ENCODE measurements at regions not wholly inside any gene's neighbourhood (a gene's known extent, or its start where the extent isn't known, plus 50 kb on each side); places are given as distances from the start of the nearest gene placed in this dataset.
"Not testable (repeated sequence)": the region's sequence is repeated elsewhere in the genome, so short reads cannot be mapped to it uniquely, and the experiment has no call there.

- H3K9ac ChIP-seq (ENCODE audit: control insufficient read depth, extremely low read depth, insufficient read depth, low read length): no peak overlapping the region
- dilution Hi-C loops (cut with MboI; ENCODE audit: extremely low pct_ligation_motif_present, low sequenced_read_pairs): no loop called here
- H4K20me1 ChIP-seq (ENCODE audit: control insufficient read depth, extremely low read depth, insufficient read depth, low read length): no peaks in the 10 kb centered on the region
- no peaks in the 10 kb centered on the region for H3K79me2 ChIP-seq (ENCODE audit: control insufficient read depth, insufficient read depth, low read length)
- H3K4me2 ChIP-seq (ENCODE audit: control insufficient read depth, extremely low read depth, insufficient read depth, low read depth, low read length): no peak overlapping the region
- no peak overlapping the region for H3K4me3 ChIP-seq (ENCODE audit: control insufficient read depth in 2 of 3, extremely low read depth in 1 of 3, insufficient read depth in 2 of 3, low read depth in 1 of 3, low read length in 3 of 3)
- no peak overlapping the region for H2AFZ ChIP-seq (ENCODE audit: control insufficient read depth, low read length)
- no peaks in the 10 kb centered on the region for H3K9me3 ChIP-seq (ENCODE audit: control insufficient read depth, low read depth, low read length)
- no peaks in the 10 kb centered on the region for H3K27me3 ChIP-seq (ENCODE audit: control insufficient read depth, extremely low read depth, insufficient read depth, low read length)
- DNase-seq (ENCODE audit: low read depth, low spot score): no peak
- H3K27ac ChIP-seq (ENCODE audit: control insufficient read depth, insufficient read depth, low read length): no peak overlapping the region
- H3K9me1 ChIP-seq (ENCODE audit: control insufficient read depth, extremely low read depth, insufficient read depth, low read length): no peaks in the 10 kb centered on the region
- H3K4me1 ChIP-seq (ENCODE audit: control insufficient read depth, extremely low read depth, insufficient read depth, low read length): no peaks in the 10 kb centered on the region
- no peak for TF ChIP-seq CTCF (optimal IDR thresholded peaks at IDR 0.05 in 1 of 3, IDR thresholded peaks at IDR 0.05 in 1 of 3, conservative IDR thresholded peaks at IDR 0.05 in 1 of 3; ENCODE audit: extremely low read depth in 1 of 3, insufficient read depth in 2 of 3, low read length in 3 of 3)
- no peak for TF ChIP-seq EZH2 (IDR thresholded peaks at IDR 0.05; ENCODE audit: low read length)
- no peaks in the 10 kb centered on the region for H3K36me3 ChIP-seq (ENCODE audit: control insufficient read depth in 2 of 2, extremely low read depth in 1 of 2, insufficient read depth in 2 of 2, low read length in 2 of 2)
- no peak for FAIRE-seq
Measured at GRCh38 chr11:23931443-23931842, 565.4 kb upstream of the LUZP2 start.

GRCh38 chr11:23932485-23932898 is 564.4 kb upstream of the LUZP2 start:
- Histone ChIP-seq H3K27me3 (ENCODE audit: control insufficient read depth, extremely low read depth, insufficient read depth, low read length) (no peaks in the 10 kb centered on the region), H3K79me2 (ENCODE audit: control insufficient read depth, insufficient read depth, low read length) (no peaks in the 10 kb centered on the region), H3K36me3 (ENCODE audit: control insufficient read depth in 2 of 2, extremely low read depth in 1 of 2, insufficient read depth in 2 of 2, low read length in 2 of 2) (no peaks in the 10 kb centered on the region), H3K9me1 (ENCODE audit: control insufficient read depth, extremely low read depth, insufficient read depth, low read length) (no peaks in the 10 kb centered on the region), H3K4me1 (ENCODE audit: control insufficient read depth, extremely low read depth, insufficient read depth, low read length) (no peaks in the 10 kb centered on the region), H3K4me2 (ENCODE audit: control insufficient read depth, extremely low read depth, insufficient read depth, low read depth, low read length) (no peak overlapping the region), H2AFZ (ENCODE audit: control insufficient read depth, low read length) (no peak overlapping the region), H3K9me3 (ENCODE audit: control insufficient read depth, low read depth, low read length) (no peaks in the 10 kb centered on the region), H4K20me1 (ENCODE audit: control insufficient read depth, extremely low read depth, insufficient read depth, low read length) (no peaks in the 10 kb centered on the region), H3K9ac (ENCODE audit: control insufficient read depth, extremely low read depth, insufficient read depth, low read length) (no peak overlapping the region), H3K27ac (ENCODE audit: control insufficient read depth, insufficient read depth, low read length) (no peak overlapping the region), H3K4me3 (ENCODE audit: control insufficient read depth in 2 of 3, extremely low read depth in 1 of 3, insufficient read depth in 2 of 3, low read depth in 1 of 3, low read length in 3 of 3) (no peak overlapping the region)
- no peak for TF ChIP-seq EZH2 (IDR thresholded peaks at IDR 0.05; ENCODE audit: low read length)
- DNase-seq (ENCODE audit: low read depth, low spot score) (no peak), FAIRE-seq (no peak)
- dilution Hi-C loops (cut with MboI; ENCODE audit: extremely low pct_ligation_motif_present, low sequenced_read_pairs): no loop called here

GRCh38 chr11:23933721-23934120 is 563.1 kb upstream of the LUZP2 start:
- H3K9ac ChIP-seq (ENCODE audit: control insufficient read depth, extremely low read depth, insufficient read depth, low read length): no peak overlapping the region
- dilution Hi-C loops (cut with MboI; ENCODE audit: extremely low pct_ligation_motif_present, low sequenced_read_pairs): no loop called here
- no peaks in the 10 kb centered on the region for H4K20me1 ChIP-seq (ENCODE audit: control insufficient read depth, extremely low read depth, insufficient read depth, low read length)
- FAIRE-seq: no peak
- H3K4me2 ChIP-seq (ENCODE audit: control insufficient read depth, extremely low read depth, insufficient read depth, low read depth, low read length): no peak overlapping the region
- H3K36me3 ChIP-seq (ENCODE audit: control insufficient read depth in 2 of 2, extremely low read depth in 1 of 2, insufficient read depth in 2 of 2, low read length in 2 of 2): no peaks in the 10 kb centered on the region
- H3K79me2 ChIP-seq (ENCODE audit: control insufficient read depth, insufficient read depth, low read length): no peaks in the 10 kb centered on the region
- no peak for TF ChIP-seq EZH2 (IDR thresholded peaks at IDR 0.05; ENCODE audit: low read length)
- no peak for TF ChIP-seq CTCF (optimal IDR thresholded peaks at IDR 0.05 in 1 of 3, IDR thresholded peaks at IDR 0.05 in 1 of 3, conservative IDR thresholded peaks at IDR 0.05 in 1 of 3; ENCODE audit: extremely low read depth in 1 of 3, insufficient read depth in 2 of 3, low read length in 3 of 3)
- H3K4me3 ChIP-seq (ENCODE audit: control insufficient read depth in 2 of 3, extremely low read depth in 1 of 3, insufficient read depth in 2 of 3, low read depth in 1 of 3, low read length in 3 of 3): no peak overlapping the region
- no peaks in the 10 kb centered on the region for H3K9me3 ChIP-seq (ENCODE audit: control insufficient read depth, low read depth, low read length)
- DNase-seq (ENCODE audit: low read depth, low spot score): no peak
- H3K27ac ChIP-seq (ENCODE audit: control insufficient read depth, insufficient read depth, low read length): no peak overlapping the region
- no peaks in the 10 kb centered on the region for H3K9me1 ChIP-seq (ENCODE audit: control insufficient read depth, extremely low read depth, insufficient read depth, low read length)
- H3K27me3 ChIP-seq (ENCODE audit: control insufficient read depth, extremely low read depth, insufficient read depth, low read length): no peaks in the 10 kb centered on the region
- no peak overlapping the region for H2AFZ ChIP-seq (ENCODE audit: control insufficient read depth, low read length)
- no peaks in the 10 kb centered on the region for H3K4me1 ChIP-seq (ENCODE audit: control insufficient read depth, extremely low read depth, insufficient read depth, low read length)

- FAIRE-seq; dilution Hi-C loops (cut with MboI; ENCODE audit: extremely low pct_ligation_motif_present, low sequenced_read_pairs); H3K4me2 ChIP-seq (ENCODE audit: control insufficient read depth, extremely low read depth, insufficient read depth, low read depth, low read length): not testable (repeated sequence)
Measured at GRCh38 chr11:23934671-23935270, 562.1 kb upstream of the LUZP2 start.

More at GRCh38 chr11:23934671-23935270, 562.1 kb upstream of the LUZP2 start:
- not testable (repeated sequence) for H3K4me3 ChIP-seq (ENCODE audit: control insufficient read depth in 2 of 3, extremely low read depth in 1 of 3, insufficient read depth in 2 of 3, low read depth in 1 of 3, low read length in 3 of 3); H3K9ac ChIP-seq (ENCODE audit: control insufficient read depth, extremely low read depth, insufficient read depth, low read length); H2AFZ ChIP-seq (ENCODE audit: control insufficient read depth, low read length); H3K9me3 ChIP-seq (ENCODE audit: control insufficient read depth, low read depth, low read length); H3K79me2 ChIP-seq (ENCODE audit: control insufficient read depth, insufficient read depth, low read length); H3K9me1 ChIP-seq (ENCODE audit: control insufficient read depth, extremely low read depth, insufficient read depth, low read length); H4K20me1 ChIP-seq (ENCODE audit: control insufficient read depth, extremely low read depth, insufficient read depth, low read length); H3K27me3 ChIP-seq (ENCODE audit: control insufficient read depth, extremely low read depth, insufficient read depth, low read length); H3K36me3 ChIP-seq (ENCODE audit: control insufficient read depth in 2 of 2, extremely low read depth in 1 of 2, insufficient read depth in 2 of 2, low read length in 2 of 2); H3K4me1 ChIP-seq (ENCODE audit: control insufficient read depth, extremely low read depth, insufficient read depth, low read length); DNase-seq (ENCODE audit: low read depth, low spot score); H3K27ac ChIP-seq (ENCODE audit: control insufficient read depth, insufficient read depth, low read length)
